ENCODE measurements at regions not wholly inside any gene's neighbourhood (a gene's known extent, or its start where the extent isn't known, plus 50 kb on each side); places are given as distances from the start of the nearest gene placed in this dataset.

DNA sequence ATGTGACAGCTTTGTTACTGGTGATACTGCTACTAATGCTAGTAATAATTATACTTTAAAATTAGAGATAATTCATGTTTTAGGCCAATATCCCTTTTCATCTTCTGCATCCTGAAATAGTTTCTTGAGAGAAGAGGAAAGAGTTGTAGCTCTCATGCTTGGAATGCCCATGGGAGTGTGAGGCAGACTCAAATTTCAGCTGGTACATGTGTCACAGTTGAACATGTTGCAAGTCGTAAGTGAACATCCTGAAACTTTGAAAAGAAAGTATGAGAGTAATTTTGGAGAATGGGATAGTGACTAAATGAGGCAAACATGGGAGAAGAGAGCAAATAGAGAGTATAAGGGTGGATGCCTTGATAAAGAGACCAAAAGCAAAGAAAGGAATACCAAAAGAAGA lies 168.0 kb downstream of the TMTC3 start:
- TF ChIP-seq, protein P1, sequence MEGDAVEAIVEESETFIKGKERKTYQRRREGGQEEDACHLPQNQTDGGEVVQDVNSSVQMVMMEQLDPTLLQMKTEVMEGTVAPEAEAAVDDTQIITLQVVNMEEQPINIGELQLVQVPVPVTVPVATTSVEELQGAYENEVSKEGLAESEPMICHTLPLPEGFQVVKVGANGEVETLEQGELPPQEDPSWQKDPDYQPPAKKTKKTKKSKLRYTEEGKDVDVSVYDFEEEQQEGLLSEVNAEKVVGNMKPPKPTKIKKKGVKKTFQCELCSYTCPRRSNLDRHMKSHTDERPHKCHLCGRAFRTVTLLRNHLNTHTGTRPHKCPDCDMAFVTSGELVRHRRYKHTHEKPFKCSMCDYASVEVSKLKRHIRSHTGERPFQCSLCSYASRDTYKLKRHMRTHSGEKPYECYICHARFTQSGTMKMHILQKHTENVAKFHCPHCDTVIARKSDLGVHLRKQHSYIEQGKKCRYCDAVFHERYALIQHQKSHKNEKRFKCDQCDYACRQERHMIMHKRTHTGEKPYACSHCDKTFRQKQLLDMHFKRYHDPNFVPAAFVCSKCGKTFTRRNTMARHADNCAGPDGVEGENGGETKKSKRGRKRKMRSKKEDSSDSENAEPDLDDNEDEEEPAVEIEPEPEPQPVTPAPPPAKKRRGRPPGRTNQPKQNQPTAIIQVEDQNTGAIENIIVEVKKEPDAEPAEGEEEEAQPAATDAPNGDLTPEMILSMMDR (conservative IDR thresholded peaks at IDR 0.05; ENCODE audit: low read depth, low read length) = no peak
- no peak for TF ChIP-seq EZH2 (IDR thresholded peaks at IDR 0.05; ENCODE audit: borderline replicate concordance, low read depth, low read length, poor library complexity, severe bottlenecking)

Data from A673 (cell line).